HEK293 (cell line): ENCODE measurements at regions not wholly inside any gene's neighbourhood (a gene's known extent, or its start where the extent isn't known, plus 50 kb on each side); places are given as distances from the start of the nearest gene placed in this dataset.

Experiments used
- CTCF ChIA-PET: fragments of 350-600 bp; formaldehyde crosslinking; extraction: SDS; loops from one replicate; lab custom pipeline; 2021; ENCODE audit warnings: antibody characterized with exemption; lab: Yijun Ruan, JAX
- POLR2A ChIA-PET: fragments of 300-600 bp; formaldehyde crosslinking; extraction: SDS; loops from one replicate; lab custom pipeline; 2020; ENCODE audit warnings: antibody characterized with exemption, inconsistent platforms; lab: Yijun Ruan, JAX
- H3K27ac ChIP-seq: fragments of 200-500 bp; sonication (Bioruptor generic); 2 replicates; pipeline ENCODE4 v1.5.1; 2014; ENCODE audit warnings: low read depth, low read length, control low read depth, inconsistent platforms; ENCODE audit errors: extremely low read depth
- H3K36me3 ChIP-seq, 2 experiments: fragments of 200-500 bp in 1 of 2; sonication (Bioruptor generic) in 1 of 2; 1 replicate in 1 of 2; 2 replicates in 1 of 2; pipeline ENCODE4 v1.5.1; 2014 to 2017; ENCODE audit warnings: inconsistent platforms in 2 of 2, low read length in 2 of 2; ENCODE audit not compliant: control insufficient read depth in 2 of 2, insufficient read depth in 1 of 2
- H3K4me1 ChIP-seq: fragments of 200-500 bp; sonication (Bioruptor generic); 2 replicates; pipeline ENCODE4 v1.5.1; 2014; ENCODE audit warnings: mild to moderate bottlenecking, low read length, inconsistent platforms; ENCODE audit not compliant: control insufficient read depth, insufficient read depth
- H3K4me3 ChIP-seq: 2 replicates; pipeline ENCODE4 v1.5.1; 2011; ENCODE audit warnings: low read depth, mild to moderate bottlenecking, control low read depth, low read length, moderate library complexity
- H3K9me3 ChIP-seq: fragments of 200-500 bp; sonication (Bioruptor generic); 2 replicates; pipeline ENCODE4 v1.5.1; 2014; ENCODE audit warnings: low read depth, low read length, inconsistent platforms; ENCODE audit not compliant: control insufficient read depth, insufficient read depth
- BCL6B ChIP-seq: fragments of 450-650 bp; formaldehyde crosslinking; IDR thresholded peaks from 2 replicates; pipeline ENCODE4 v1.5.1; 2017; ENCODE audit warnings: missing biosample characterization, missing genetic modification characterization
- IKZF3 ChIP-seq: fragments of 450-650 bp; IDR thresholded peaks from 2 replicates; pipeline ENCODE4 v1.5.0; 2018; ENCODE audit warnings: missing biosample characterization, mild to moderate bottlenecking, missing genetic modification characterization, moderate library complexity
- TRIM28 ChIP-seq: IDR thresholded peaks from 2 replicates; pipeline ENCODE4 v1.6.1; 2011; ENCODE audit warnings: low read length, control low read depth, borderline replicate concordance
- ZFP37 ChIP-seq: fragments of 450-650 bp; formaldehyde crosslinking; IDR thresholded peaks from 2 replicates; pipeline ENCODE4 v1.5.1; 2016; ENCODE audit warnings: missing biosample characterization, missing genetic modification characterization
- ZFP41 ChIP-seq: fragments of 450-650 bp; formaldehyde crosslinking; IDR thresholded peaks from 2 replicates; pipeline ENCODE4 v1.5.1; 2016; ENCODE audit warnings: missing biosample characterization, missing genetic modification characterization, borderline replicate concordance
- ZFP69B ChIP-seq: fragments of 450-650 bp; formaldehyde crosslinking; IDR thresholded peaks from 2 replicates; pipeline ENCODE4 v1.5.1; 2016; ENCODE audit warnings: missing biosample characterization, missing genetic modification characterization
- ZNF2 ChIP-seq: fragments of 450-650 bp; formaldehyde crosslinking; IDR thresholded peaks from 2 replicates; pipeline ENCODE4 v1.5.1; 2016; ENCODE audit warnings: missing biosample characterization, missing genetic modification characterization
- ZNF214 ChIP-seq: fragments of 450-650 bp; formaldehyde crosslinking; IDR thresholded peaks from 2 replicates; pipeline ENCODE4 v1.5.1; 2017; ENCODE audit warnings: missing biosample characterization, mild to moderate bottlenecking, missing genetic modification characterization, borderline replicate concordance
- ZNF26 ChIP-seq: fragments of 450-650 bp; formaldehyde crosslinking; IDR thresholded peaks from 2 replicates; pipeline ENCODE4 v1.5.1; 2016; ENCODE audit warnings: missing biosample characterization, missing genetic modification characterization
- ZNF274 ChIP-seq, 2 experiments: fragments of 200-500 bp in 1 of 2; fragments of 450-650 bp in 1 of 2; sonication (Bioruptor generic) in 1 of 2; formaldehyde crosslinking in 1 of 2; IDR thresholded peaks; 2 replicates each; pipeline versions ENCODE4 v1.5.1 to v1.6.1; 2014 to 2016; ENCODE audit warnings: borderline replicate concordance in 1 of 2, inconsistent platforms in 1 of 2, low read length in 1 of 2, missing biosample characterization in 1 of 2, missing genetic modification characterization in 1 of 2
- ZNF280C ChIP-seq: fragments of 450-650 bp; formaldehyde crosslinking; IDR thresholded peaks from 2 replicates; pipeline ENCODE4 v1.5.1; 2016; ENCODE audit warnings: missing biosample characterization, missing genetic modification characterization
- ZNF292 ChIP-seq: fragments of 450-650 bp; formaldehyde crosslinking; IDR thresholded peaks from 2 replicates; pipeline ENCODE4 v1.5.1; 2016; ENCODE audit warnings: low read depth, missing biosample characterization, missing genetic modification characterization, borderline replicate concordance
- ZNF324 ChIP-seq: fragments of 450-650 bp; formaldehyde crosslinking; IDR thresholded peaks from 2 replicates; pipeline ENCODE4 v1.5.1; 2016; ENCODE audit warnings: missing biosample characterization, missing genetic modification characterization
- ZNF354C ChIP-seq: fragments of 450-650 bp; formaldehyde crosslinking; IDR thresholded peaks from 2 replicates; pipeline ENCODE4 v1.5.1; 2016; ENCODE audit warnings: missing biosample characterization, missing genetic modification characterization, low read depth, borderline replicate concordance
- ZNF37A ChIP-seq: fragments of 450-650 bp; IDR thresholded peaks from 2 replicates; pipeline ENCODE4 v1.5.1; 2018; ENCODE audit warnings: missing biosample characterization, missing genetic modification characterization
- ZNF404 ChIP-seq: fragments of 450-650 bp; formaldehyde crosslinking; IDR thresholded peaks from 2 replicates; pipeline ENCODE4 v1.5.1; 2017; ENCODE audit warnings: missing biosample characterization, missing genetic modification characterization
- ZNF501 ChIP-seq: fragments of 450-650 bp; formaldehyde crosslinking; IDR thresholded peaks from 2 replicates; pipeline ENCODE4 v1.5.1; 2016; ENCODE audit warnings: missing biosample characterization, missing genetic modification characterization
- ZNF529 ChIP-seq: fragments of 450-650 bp; formaldehyde crosslinking; IDR thresholded peaks from 2 replicates; pipeline ENCODE4 v1.5.1; 2017; ENCODE audit warnings: missing genetic modification characterization, missing biosample characterization; ENCODE audit not compliant: insufficient replicate concordance
- ZNF530 ChIP-seq: fragments of 450-650 bp; formaldehyde crosslinking; IDR thresholded peaks from 2 replicates; pipeline ENCODE4 v1.5.1; 2016; ENCODE audit warnings: low read depth, missing biosample characterization, missing genetic modification characterization
- ZNF585B ChIP-seq: fragments of 450-650 bp; formaldehyde crosslinking; IDR thresholded peaks from 2 replicates; pipeline ENCODE4 v1.5.1; 2016; ENCODE audit warnings: missing biosample characterization, missing genetic modification characterization
- ZNF624 ChIP-seq: fragments of 450-650 bp; formaldehyde crosslinking; IDR thresholded peaks from 2 replicates; pipeline ENCODE4 v1.5.1; 2017; ENCODE audit warnings: missing biosample characterization, missing genetic modification characterization
- ZNF658 ChIP-seq: fragments of 450-650 bp; formaldehyde crosslinking; IDR thresholded peaks from 2 replicates; pipeline ENCODE4; 2016; ENCODE audit warnings: missing biosample characterization, missing genetic modification characterization
- ZNF776 ChIP-seq: fragments of 450-650 bp; formaldehyde crosslinking; IDR thresholded peaks from 2 replicates; pipeline ENCODE4 v1.5.0; 2017; ENCODE audit warnings: missing biosample characterization, missing genetic modification characterization, borderline replicate concordance
- ZNF785 ChIP-seq: fragments of 450-650 bp; formaldehyde crosslinking; IDR thresholded peaks from 2 replicates; pipeline ENCODE4 v1.5.1; 2016; ENCODE audit warnings: missing biosample characterization, missing genetic modification characterization
- ZSCAN23 ChIP-seq: fragments of 450-650 bp; formaldehyde crosslinking; IDR thresholded peaks from 2 replicates; pipeline ENCODE4 v1.5.1; 2016; ENCODE audit warnings: missing biosample characterization, missing genetic modification characterization

GRCh38 chr1:67948151-67949080, 102.0 kb downstream of the DIRAS3 start:
- ChIA-PET POLR2A (no interaction called here), CTCF (interaction anchor here (1.0 kb wide), 1 partner anchor 98 kb away, joined by 3 read pairs; no protein-coding TSS in a partner anchor)
- Histone ChIP-seq H3K27ac (no peak overlapping the region), H3K4me3 (no peak overlapping the region), H3K4me1 (no peaks in the 10 kb centered on the region), H3K36me3 (no peaks in the 10 kb centered on the region), H3K9me3 (no peaks in the 10 kb centered on the region)
- TF ChIP-seq ZNF2 (tag by site-specific recombination) (no peak), ZNF530 (no peak), ZNF624 (tag by site-specific recombination) (no peak), ZNF404 (no peak), TRIM28 (no peak), ZNF292 (no peak), ZNF658 (tag by site-specific recombination) (no peak), ZNF501 (tag by site-specific recombination) (no peak), ZNF280C (tag by site-specific recombination) (no peak), ZNF37A (tag by site-specific recombination) (no peak), ZFP69B (tag by site-specific recombination) (no peak), ZNF529 (tag by site-specific recombination) (no peak), ZNF776 (tag by site-specific recombination) (no peak)

GRCh38 chr1:67947114-67947513, 103.3 kb downstream of the DIRAS3 start:
- Histone ChIP-seq H3K27ac (no peak overlapping the region), H3K4me1 (no peaks in the 10 kb centered on the region), H3K36me3 (no peaks in the 10 kb centered on the region), H3K9me3 (no peaks in the 10 kb centered on the region), H3K4me3 (no peak overlapping the region)
- POLR2A ChIA-PET, result no interaction called here
- CTCF ChIA-PET, result interaction anchor here (0.6 to 1.0 kb wide), 2 partner anchors 25 to 97 kb away, joined by 3 to 4 read pairs; no protein-coding TSS in a partner anchor
- TF ChIP-seq ZNF214 (tag by site-specific recombination) (no peak), ZNF354C (tag by site-specific recombination) (no peak), ZNF585B (tag by site-specific recombination) (no peak), BCL6B (no peak), ZNF529 (tag by site-specific recombination) (no peak), ZNF324 (no peak), ZSCAN23 (tag by site-specific recombination) (no peak), ZNF26 (tag by site-specific recombination) (no peak), ZFP37 (tag by site-specific recombination) (no peak), ZNF785 (tag by site-specific recombination) (no peak), ZFP41 (no peak), IKZF3 (tag by site-specific recombination) (no peak), ZNF274 (IDR thresholded peaks at IDR 0.05; ENCODE audit: low read length) (no peak), ZNF274 (tag by site-specific recombination; IDR thresholded peaks at IDR 0.05; ENCODE audit: borderline replicate concordance) (no peak), ZNF292 (no peak)
